Astrocyte (in vitro differentiated cells and primary cell): ENCODE measurements at regions not wholly inside any gene's neighbourhood (a gene's known extent, or its start where the extent isn't known, plus 50 kb on each side); places are given as distances from the start of the nearest gene placed in this dataset.

ENCODE experiments used
- DNase-seq: peaks from one replicate; pipeline ENCODE4 v3.0.0-alpha.2; 2010; ENCODE audit warnings: low read depth
- FAIRE-seq: peaks from 2 replicates; lab custom pipeline; 2011; peaks lifted over from hg19 to GRCh38; lab: Jason Lieb, UNC
- H2AFZ ChIP-seq: 2 replicates; pipeline ENCODE4 v1.6.0; 2012; ENCODE audit warnings: low read depth, low read length, inconsistent platforms
- H3K27ac ChIP-seq: 2 replicates; pipeline ENCODE4 v1.5.1; 2011; ENCODE audit warnings: low read depth, low read length, inconsistent platforms
- H3K27me3 ChIP-seq: 2 replicates; pipeline ENCODE4 v1.6.0; 2011; ENCODE audit warnings: low read length, inconsistent platforms; ENCODE audit not compliant: insufficient read depth
- H3K36me3 ChIP-seq: 2 replicates; pipeline ENCODE4 v1.5.1; 2011; ENCODE audit warnings: low read length, inconsistent platforms; ENCODE audit not compliant: insufficient read depth
- H3K4me1 ChIP-seq: 2 replicates; pipeline ENCODE4 v1.5.1; 2011; ENCODE audit warnings: low read length, inconsistent platforms; ENCODE audit not compliant: insufficient read depth
- H3K4me2 ChIP-seq: 2 replicates; pipeline ENCODE4 v1.6.0; 2012; ENCODE audit warnings: low read length, inconsistent platforms
- H3K4me3 ChIP-seq: 2 replicates; pipeline ENCODE4 v1.5.1; 2011; ENCODE audit warnings: low read depth, mild to moderate bottlenecking, low read length, inconsistent platforms; ENCODE audit not compliant: insufficient read depth
- H3K79me2 ChIP-seq: 2 replicates; pipeline ENCODE4 v1.6.0; 2012; ENCODE audit warnings: mild to moderate bottlenecking, low read length, inconsistent platforms; ENCODE audit not compliant: insufficient read depth
- H3K9ac ChIP-seq: 2 replicates; pipeline ENCODE4 v1.6.0; 2012; ENCODE audit warnings: mild to moderate bottlenecking, low read length, inconsistent platforms
- H3K9me3 ChIP-seq: 2 replicates; pipeline ENCODE4 v1.5.1; 2012; ENCODE audit warnings: low read depth, mild to moderate bottlenecking, low read length, inconsistent platforms; ENCODE audit not compliant: insufficient read depth
- H4K20me1 ChIP-seq: 2 replicates; pipeline ENCODE4 v1.6.0; 2012; ENCODE audit warnings: low read length, inconsistent platforms; ENCODE audit not compliant: insufficient read depth
- H3K27ac Mint-ChIP-seq: one replicate; pipeline ENCODE4 v1.8.0; 2021; ENCODE audit warnings: mild to moderate bottlenecking, mixed read lengths; ENCODE audit not compliant: unreplicated experiment
- H3K27me3 Mint-ChIP-seq: one replicate; pipeline ENCODE4 v1.8.0; 2021; ENCODE audit warnings: low read depth, mixed read lengths; ENCODE audit not compliant: unreplicated experiment
- H3K36me3 Mint-ChIP-seq: one replicate; pipeline ENCODE4 v1.8.0; 2021; ENCODE audit warnings: low read depth, mixed read lengths; ENCODE audit not compliant: unreplicated experiment
- H3K4me1 Mint-ChIP-seq: one replicate; pipeline ENCODE4 v1.8.0; 2021; ENCODE audit warnings: low read depth, mixed read lengths; ENCODE audit not compliant: unreplicated experiment
- H3K4me3 Mint-ChIP-seq: one replicate; pipeline ENCODE4 v1.8.0; 2021; ENCODE audit warnings: mild to moderate bottlenecking, moderate library complexity, mixed read lengths; ENCODE audit not compliant: unreplicated experiment
- H3K9me3 Mint-ChIP-seq: one replicate; pipeline ENCODE4 v1.8.0; 2021; ENCODE audit warnings: mild to moderate bottlenecking, mixed read lengths; ENCODE audit not compliant: unreplicated experiment
- CTCF ChIP-seq: IDR thresholded peaks from 2 replicates; pipeline ENCODE4 v1.5.1; 2011; ENCODE audit warnings: low read depth, mild to moderate bottlenecking, inconsistent platforms, low read length, moderate library complexity; ENCODE audit not compliant: insufficient read depth
- EZH2 ChIP-seq: IDR thresholded peaks from 2 replicates; pipeline ENCODE4 v1.6.1; 2012; ENCODE audit warnings: mild to moderate bottlenecking, low read length, inconsistent platforms; ENCODE audit not compliant: insufficient read depth

DNA sequence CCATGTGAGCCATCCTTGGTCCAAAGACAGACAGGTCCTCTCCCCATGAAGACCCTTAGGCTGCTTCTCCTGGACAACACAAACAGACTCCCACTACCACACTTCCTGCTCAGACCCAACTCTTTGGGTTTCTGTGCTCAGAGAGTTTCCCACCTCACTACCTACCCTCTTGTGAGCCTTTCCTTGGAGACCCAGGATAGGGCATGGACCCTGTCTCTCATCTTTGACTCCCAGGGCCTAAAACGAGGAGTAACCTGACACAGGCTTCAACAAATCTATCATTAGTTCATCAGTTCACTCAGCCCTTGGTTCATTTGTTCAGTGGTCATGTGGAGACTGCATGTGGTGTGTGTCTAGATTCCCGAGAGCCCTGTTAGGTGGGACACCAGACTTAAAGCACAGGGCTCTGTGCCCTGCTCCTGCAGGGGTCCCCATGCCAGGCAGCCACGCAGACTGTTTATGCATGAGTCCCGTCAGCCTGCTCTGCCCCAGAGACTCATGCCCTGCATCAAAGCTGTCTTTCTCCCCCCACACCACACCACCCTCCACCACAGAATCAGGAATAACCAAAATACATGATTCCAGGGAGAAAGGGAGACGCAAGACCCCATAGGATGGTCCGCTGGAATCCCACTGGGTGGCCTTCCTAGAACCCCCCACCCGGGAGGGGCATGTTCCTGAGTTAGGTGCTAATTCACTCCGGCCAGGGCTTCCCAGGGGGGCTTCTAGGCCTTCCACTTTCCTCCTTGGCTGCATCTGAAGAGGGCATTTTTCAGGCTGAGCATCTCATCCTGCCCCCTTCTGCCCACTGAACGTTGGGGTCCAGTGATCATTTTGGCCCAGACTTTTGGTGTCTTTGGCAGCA lies 100.2 kb upstream of the TEX51 start:
- no peak overlapping the region for H2AFZ ChIP-seq
- H4K20me1 ChIP-seq = no peaks in the 10 kb centered on the region
- H3K4me1 ChIP-seq = no peaks in the 10 kb centered on the region
- no peak overlapping the region for H3K27ac ChIP-seq
- H3K4me2 ChIP-seq = no peak overlapping the region
- Mint-ChIP-seq H3K4me1 (peaks cover 2% of the 10 kb centered on the region), H3K9me3 (peaks cover 2% of the 10 kb centered on the region), H3K36me3 (no peaks in the 10 kb centered on the region), H3K27ac (no peak overlapping the region), H3K27me3 (peaks cover 22% of the 10 kb centered on the region), H3K4me3 (no peak overlapping the region)
- DNase-seq (no peak), FAIRE-seq (no peak)
- H3K79me2 ChIP-seq = no peaks in the 10 kb centered on the region
- TF ChIP-seq EZH2 = no peak
- TF ChIP-seq CTCF = no peak
- H3K9me3 ChIP-seq = no peaks in the 10 kb centered on the region
- no peaks in the 10 kb centered on the region for H3K27me3 ChIP-seq
- H3K36me3 ChIP-seq = no peaks in the 10 kb centered on the region
- no peak overlapping the region for H3K9ac ChIP-seq
- H3K4me3 ChIP-seq = no peak overlapping the region

- Histone ChIP-seq H3K9me3 (no peaks in the 10 kb centered on the region), H4K20me1 (no peaks in the 10 kb centered on the region), H3K36me3 (no peaks in the 10 kb centered on the region), H3K4me2 (no peak overlapping the region), H2AFZ (no peak overlapping the region), H3K9ac (no peak overlapping the region), H3K4me3 (no peak overlapping the region), H3K27ac (no peak overlapping the region), H3K79me2 (no peaks in the 10 kb centered on the region), H3K27me3 (no peaks in the 10 kb centered on the region), H3K4me1 (no peaks in the 10 kb centered on the region)
- Mint-ChIP-seq H3K36me3 (no peaks in the 10 kb centered on the region), H3K27me3 (peaks cover 27% of the 10 kb centered on the region), H3K9me3 (peaks cover 2% of the 10 kb centered on the region), H3K4me1 (peaks cover 2% of the 10 kb centered on the region), H3K27ac (no peak overlapping the region), H3K4me3 (no peak overlapping the region)
- FAIRE-seq (no peak), DNase-seq (no peak)
- TF ChIP-seq CTCF (no peak), EZH2 (no peak)
These were observed 99.4 kb upstream of the TEX51 start for GRCh38 chr2:126799301-126799700.

- Histone ChIP-seq H3K27me3 (no peaks in the 10 kb centered on the region), H4K20me1 (no peaks in the 10 kb centered on the region), H3K4me2 (no peak overlapping the region), H3K9ac (no peak overlapping the region), H3K9me3 (no peaks in the 10 kb centered on the region), H3K36me3 (no peaks in the 10 kb centered on the region), H3K27ac (no peak overlapping the region), H2AFZ (no peak overlapping the region), H3K4me1 (no peaks in the 10 kb centered on the region), H3K79me2 (no peaks in the 10 kb centered on the region), H3K4me3 (no peak overlapping the region)
- DNase-seq (no peak), FAIRE-seq (no peak)
- Mint-ChIP-seq H3K27ac (no peak overlapping the region), H3K36me3 (no peaks in the 10 kb centered on the region), H3K9me3 (peaks cover 2% of the 10 kb centered on the region), H3K27me3 (peaks cover 16% of the 10 kb centered on the region), H3K4me3 (no peak overlapping the region), H3K4me1 (peaks cover 2% of the 10 kb centered on the region)
- TF ChIP-seq EZH2 (no peak), CTCF (no peak)
These were observed 97.2 kb upstream of the TEX51 start for GRCh38 chr2:126801473-126801872.
